GM23338 (cell line): ENCODE measurements at regions not wholly inside any gene's neighbourhood (a gene's known extent, or its start where the extent isn't known, plus 50 kb on each side); places are given as distances from the start of the nearest gene placed in this dataset.

Experiments
- ATAC-seq: fragments of 200-7000 bp; cut with Tn5 transposase; 3 replicates; pipeline ENCODE4 v1.9.1; 2020
- DNase-seq: peaks from one replicate; pipeline ENCODE4 v3.0.0-alpha.2; 2015; ENCODE audit warnings: low spot score
- H2AFZ ChIP-seq: fragments of 200-600 bp; sonication (generic); 2 replicates; pipeline ENCODE4 v1.8.0; 2016; ENCODE audit warnings: antibody characterized with exemption, mild to moderate bottlenecking, moderate library complexity
- H3F3A ChIP-seq: fragments of 200-600 bp; sonication (generic); replicated peaks from 2 replicates; pipeline ENCODE4 v1.8.0; 2017; ENCODE audit warnings: antibody characterized with exemption, mixed run types, low read depth
- H3K27ac ChIP-seq: fragments of 200-600 bp; sonication (generic); 2 replicates; pipeline ENCODE4 v1.6.1; 2016; ENCODE audit warnings: low read depth
- H3K27me3 ChIP-seq: fragments of 200-600 bp; sonication (generic); 2 replicates; pipeline ENCODE4 v1.8.0; 2016; ENCODE audit warnings: mild to moderate bottlenecking, mixed run types, moderate library complexity; ENCODE audit not compliant: insufficient read depth
- H3K36me3 ChIP-seq: fragments of 200-600 bp; sonication (generic); 2 replicates; pipeline ENCODE4 v1.8.0; 2016; ENCODE audit warnings: mild to moderate bottlenecking; ENCODE audit not compliant: insufficient read depth
- H3K4me1 ChIP-seq: fragments of 200-600 bp; sonication (generic); 2 replicates; pipeline ENCODE4 v1.8.0; 2016; ENCODE audit warnings: mild to moderate bottlenecking, moderate library complexity; ENCODE audit not compliant: insufficient read depth
- H3K4me2 ChIP-seq: fragments of 200-600 bp; sonication (generic); 2 replicates; pipeline ENCODE4 v1.7.1; 2017; ENCODE audit warnings: mixed run types
- H3K4me3 ChIP-seq: fragments of 200-600 bp; sonication (generic); 2 replicates; pipeline ENCODE4 v1.6.1; 2016; ENCODE audit warnings: mixed run types
- H3K79me2 ChIP-seq: fragments of 200-600 bp; sonication (generic); replicated peaks from 2 replicates; pipeline ENCODE4 v1.8.0; 2017; ENCODE audit warnings: mild to moderate bottlenecking; ENCODE audit not compliant: insufficient read depth
- H3K9me2 ChIP-seq: fragments of 200-600 bp; sonication (generic); 2 replicates; pipeline ENCODE4 v1.8.0; 2017; ENCODE audit not compliant: insufficient read depth
- H4K20me1 ChIP-seq: fragments of 200-600 bp; sonication (generic); replicated peaks from 2 replicates; pipeline ENCODE4 v1.8.0; 2017; ENCODE audit warnings: mild to moderate bottlenecking; ENCODE audit not compliant: insufficient read depth
- H3K27ac Mint-ChIP-seq: 2 replicates; pipeline ENCODE4 v1.8.0; 2020; ENCODE audit warnings: inconsistent platforms, mild to moderate bottlenecking, moderate library complexity, mixed read lengths
- H3K27me3 Mint-ChIP-seq: 3 replicates; pipeline ENCODE4 v1.8.0; 2022; ENCODE audit warnings: low read depth, mild to moderate bottlenecking, moderate library complexity, mixed read lengths, inconsistent platforms; ENCODE audit not compliant: insufficient read depth, poor library complexity
- H3K36me3 Mint-ChIP-seq: 3 replicates; pipeline ENCODE4 v1.8.0; 2021; ENCODE audit warnings: low read depth, mild to moderate bottlenecking, inconsistent platforms, moderate library complexity, mixed read lengths
- H3K4me1 Mint-ChIP-seq: 3 replicates; pipeline ENCODE4 v1.8.0; 2020; ENCODE audit warnings: mild to moderate bottlenecking, inconsistent platforms, mixed read lengths
- H3K4me3 Mint-ChIP-seq: 3 replicates; pipeline ENCODE4 v1.8.0; 2021; ENCODE audit warnings: moderate library complexity, mild to moderate bottlenecking, inconsistent platforms, mixed read lengths
- H3K9me3 Mint-ChIP-seq: 3 replicates; pipeline ENCODE4 v1.8.0; 2020; ENCODE audit warnings: moderate library complexity, mild to moderate bottlenecking, inconsistent platforms, mixed read lengths
- CREB1 ChIP-seq: fragments of 250-450 bp; sonication (Bioruptor Pico); IDR thresholded peaks from 2 replicates; pipeline ENCODE4 v1.5.0; 2020; ENCODE audit warnings: low read depth, mild to moderate bottlenecking, moderate library complexity
- ETS1 ChIP-seq: IDR thresholded peaks from 2 replicates; pipeline ENCODE4 v1.6.1; 2016; ENCODE audit warnings: antibody characterized with exemption
- EZH2 ChIP-seq: fragments of 200-600 bp; sonication (generic); IDR thresholded peaks from one replicate; pipeline ENCODE4 v1.8.0; 2017; ENCODE audit warnings: antibody characterized with exemption, mild to moderate bottlenecking, low read depth; ENCODE audit not compliant: unreplicated experiment
- EZH2phosphoT487 ChIP-seq: fragments of 200-600 bp; sonication (generic); IDR thresholded peaks from one replicate; pipeline ENCODE4 v1.8.1; 2018; ENCODE audit warnings: antibody characterized with exemption; ENCODE audit not compliant: unreplicated experiment
- JUNB ChIP-seq: IDR thresholded peaks from one replicate; pipeline ENCODE4 v1.6.1; 2016; ENCODE audit warnings: antibody characterized with exemption; ENCODE audit not compliant: unreplicated experiment
- NANOG ChIP-seq: IDR thresholded peaks from 2 replicates; pipeline ENCODE4 v1.6.1; 2016; ENCODE audit warnings: antibody characterized with exemption, borderline replicate concordance
- POLR2AphosphoS5 ChIP-seq: IDR thresholded peaks from 2 replicates; pipeline ENCODE4 v1.6.1; 2016; ENCODE audit warnings: antibody characterized with exemption, low read depth
- ZNF114 ChIP-seq: fragments of 250-450 bp; sonication (Bioruptor Pico); IDR thresholded peaks from 2 replicates; pipeline ENCODE4 v1.5.0; 2020; ENCODE audit warnings: mild to moderate bottlenecking, moderate library complexity
- ZNF462 ChIP-seq: fragments of 250-450 bp; sonication (Bioruptor Pico); IDR thresholded peaks from 2 replicates; pipeline ENCODE4 v1.5.0; 2020; ENCODE audit warnings: mild to moderate bottlenecking, moderate library complexity
- TF ChIP-seq, protein P1 (sequence below), 2 experiments: fragments of 200-600 bp in 1 of 2; sonication (generic) in 1 of 2; conservative IDR thresholded peaks; 2 replicates each; pipeline versions ENCODE4 v1.5.1 to v1.6.1; 2016 to 2017; ENCODE audit warnings: antibody characterized with exemption in 2 of 2, low read depth in 2 of 2, mild to moderate bottlenecking in 2 of 2, moderate library complexity in 1 of 2

DNA sequence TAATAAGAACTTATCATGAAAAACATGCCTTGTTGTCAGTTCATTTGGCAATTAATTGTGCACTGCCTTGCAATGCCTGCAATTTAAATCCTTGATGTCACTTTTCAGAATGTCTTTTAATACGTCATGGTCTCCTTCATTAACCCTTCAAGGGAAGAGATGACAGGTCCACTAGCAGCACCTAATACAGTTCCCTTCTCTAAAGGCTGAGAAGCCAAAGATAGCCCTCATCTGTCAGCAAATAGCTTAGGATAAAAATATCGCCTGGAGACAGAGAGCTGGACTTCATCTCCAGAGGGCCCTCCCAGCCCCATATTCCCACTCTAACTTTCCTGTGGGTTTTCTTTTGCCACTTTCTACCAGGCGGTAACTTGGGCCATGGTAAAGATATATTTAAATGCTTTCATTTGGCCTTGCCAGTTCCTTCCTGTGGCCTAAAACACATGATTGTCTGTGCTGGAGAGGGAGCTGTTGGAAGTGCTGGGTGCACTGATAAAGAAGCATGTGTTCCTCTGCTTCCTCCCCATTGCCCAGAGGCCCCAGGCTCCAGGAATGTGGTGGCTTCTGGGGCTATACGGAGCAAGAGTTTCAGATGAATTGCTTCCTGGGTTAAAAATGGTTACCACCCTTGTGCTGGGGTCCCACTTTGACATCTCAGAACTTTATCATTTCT is 76.3 kb upstream of the UMPS start:
- H3K36me3 Mint-ChIP-seq: no peaks in the 10 kb centered on the region
- no peak for TF ChIP-seq CREB1
- TF ChIP-seq ZNF114 (CRISPR knock-in tag): no peak
- TF ChIP-seq EZH2: no peak
- TF ChIP-seq ETS1: no peak
- TF ChIP-seq, protein P1, sequence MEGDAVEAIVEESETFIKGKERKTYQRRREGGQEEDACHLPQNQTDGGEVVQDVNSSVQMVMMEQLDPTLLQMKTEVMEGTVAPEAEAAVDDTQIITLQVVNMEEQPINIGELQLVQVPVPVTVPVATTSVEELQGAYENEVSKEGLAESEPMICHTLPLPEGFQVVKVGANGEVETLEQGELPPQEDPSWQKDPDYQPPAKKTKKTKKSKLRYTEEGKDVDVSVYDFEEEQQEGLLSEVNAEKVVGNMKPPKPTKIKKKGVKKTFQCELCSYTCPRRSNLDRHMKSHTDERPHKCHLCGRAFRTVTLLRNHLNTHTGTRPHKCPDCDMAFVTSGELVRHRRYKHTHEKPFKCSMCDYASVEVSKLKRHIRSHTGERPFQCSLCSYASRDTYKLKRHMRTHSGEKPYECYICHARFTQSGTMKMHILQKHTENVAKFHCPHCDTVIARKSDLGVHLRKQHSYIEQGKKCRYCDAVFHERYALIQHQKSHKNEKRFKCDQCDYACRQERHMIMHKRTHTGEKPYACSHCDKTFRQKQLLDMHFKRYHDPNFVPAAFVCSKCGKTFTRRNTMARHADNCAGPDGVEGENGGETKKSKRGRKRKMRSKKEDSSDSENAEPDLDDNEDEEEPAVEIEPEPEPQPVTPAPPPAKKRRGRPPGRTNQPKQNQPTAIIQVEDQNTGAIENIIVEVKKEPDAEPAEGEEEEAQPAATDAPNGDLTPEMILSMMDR (conservative IDR thresholded peaks at IDR 0.05; ENCODE audit: low read depth in 2 of 2): no peak
- no peak for TF ChIP-seq ZNF462
- no peak for TF ChIP-seq POLR2AphosphoS5
- TF ChIP-seq JUNB: no peak
- no peak for TF ChIP-seq NANOG
- no peak for TF ChIP-seq EZH2phosphoT487
- no peaks in the 10 kb centered on the region for H3K4me1 ChIP-seq

More for the DNA sequence above, 76.3 kb upstream of the UMPS start:
- H3K36me3 ChIP-seq: no peaks in the 10 kb centered on the region
- no peaks in the 10 kb centered on the region for H3K27me3 ChIP-seq
- no peaks in the 10 kb centered on the region for H4K20me1 ChIP-seq
- no peak overlapping the region for H3K4me3 Mint-ChIP-seq
- H3K4me2 ChIP-seq: no peak overlapping the region
- H3K27ac ChIP-seq: no peak overlapping the region
- H2AFZ ChIP-seq: no peak overlapping the region
- no peak for DNase-seq
- H3K9me3 Mint-ChIP-seq: no peaks in the 10 kb centered on the region
- peaks cover 3% of the 10 kb centered on the region for H3K27me3 Mint-ChIP-seq
- no peak overlapping the region for H3K4me3 ChIP-seq
- ATAC-seq: no peak
- H3F3A ChIP-seq: no peaks in the 10 kb centered on the region
- 0 out of 2 replicates have a peak, but pooled peaks cover 3% of the 10 kb centered on the region for H3K9me2 ChIP-seq
- peaks cover 3% of the 10 kb centered on the region; the same call in 1 of the 3 replicates for H3K4me1 Mint-ChIP-seq
- H3K27ac Mint-ChIP-seq: no peak overlapping the region
- no peaks in the 10 kb centered on the region for H3K79me2 ChIP-seq
